Vagina (tissue), 2 donors: ENCODE measurements at regions not wholly inside any gene's neighbourhood (a gene's known extent, or its start where the extent isn't known, plus 50 kb on each side); places are given as distances from the start of the nearest gene placed in this dataset.

Source experiments
- POLR2A ChIP-seq, 2 donors: fragments of 450-650 bp; IDR thresholded peaks; one replicate each; pipeline ENCODE4 v1.6.1; 2017; ENCODE audit warnings: antibody characterized with exemption in 2 of 2, mild to moderate bottlenecking in 2 of 2, moderate library complexity in 2 of 2
- POLR2AphosphoS5 ChIP-seq, 2 donors: sonication (generic); formaldehyde crosslinking; IDR thresholded peaks; one replicate each; pipeline ENCODE4 v1.9.0; 2017; ENCODE audit warnings: antibody characterized with exemption in 2 of 2, mild to moderate bottlenecking in 2 of 2, low read depth in 1 of 2; ENCODE audit not compliant: insufficient read depth in 1 of 2
- TF ChIP-seq, protein P1 (sequence below), 3 experiments: fragments of 450-650 bp in 2 of 3; fragments of 200-600 bp in 1 of 3; sonication (generic) in 1 of 3; IDR thresholded peaks; one replicate each; pipeline ENCODE4 v1.5.1; 2017 to 2019; ENCODE audit warnings: antibody characterized with exemption in 3 of 3, mild to moderate bottlenecking in 2 of 3, moderate library complexity in 2 of 3

DNA sequence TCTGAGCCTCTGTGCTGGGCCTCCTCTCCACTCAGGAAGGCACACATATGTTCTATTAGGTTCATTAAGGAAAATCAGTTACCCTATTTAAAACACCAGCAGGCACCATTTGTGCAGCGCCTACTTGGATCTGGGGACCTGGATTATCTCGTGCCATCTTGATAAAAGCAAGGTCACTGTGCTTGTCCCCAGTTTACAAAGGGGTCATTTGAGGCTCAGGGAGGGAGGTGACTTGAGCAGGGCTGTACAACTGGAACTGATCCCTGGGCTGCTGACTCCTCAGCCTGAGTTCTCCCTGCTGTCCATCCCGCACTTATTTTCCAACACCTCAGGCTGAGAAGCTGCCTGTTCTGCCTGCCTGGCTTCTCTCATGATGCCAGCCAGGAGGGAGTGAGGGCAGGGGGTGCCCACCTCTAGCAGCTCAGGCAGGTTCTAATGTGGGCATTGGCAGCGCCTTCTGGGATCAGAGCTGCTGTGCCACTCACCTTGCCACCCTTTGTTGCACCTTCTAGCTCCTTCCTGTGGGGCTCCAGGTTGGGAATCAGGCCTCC, 120.3 kb downstream of the GLI2 start:
- TF ChIP-seq, protein P1, sequence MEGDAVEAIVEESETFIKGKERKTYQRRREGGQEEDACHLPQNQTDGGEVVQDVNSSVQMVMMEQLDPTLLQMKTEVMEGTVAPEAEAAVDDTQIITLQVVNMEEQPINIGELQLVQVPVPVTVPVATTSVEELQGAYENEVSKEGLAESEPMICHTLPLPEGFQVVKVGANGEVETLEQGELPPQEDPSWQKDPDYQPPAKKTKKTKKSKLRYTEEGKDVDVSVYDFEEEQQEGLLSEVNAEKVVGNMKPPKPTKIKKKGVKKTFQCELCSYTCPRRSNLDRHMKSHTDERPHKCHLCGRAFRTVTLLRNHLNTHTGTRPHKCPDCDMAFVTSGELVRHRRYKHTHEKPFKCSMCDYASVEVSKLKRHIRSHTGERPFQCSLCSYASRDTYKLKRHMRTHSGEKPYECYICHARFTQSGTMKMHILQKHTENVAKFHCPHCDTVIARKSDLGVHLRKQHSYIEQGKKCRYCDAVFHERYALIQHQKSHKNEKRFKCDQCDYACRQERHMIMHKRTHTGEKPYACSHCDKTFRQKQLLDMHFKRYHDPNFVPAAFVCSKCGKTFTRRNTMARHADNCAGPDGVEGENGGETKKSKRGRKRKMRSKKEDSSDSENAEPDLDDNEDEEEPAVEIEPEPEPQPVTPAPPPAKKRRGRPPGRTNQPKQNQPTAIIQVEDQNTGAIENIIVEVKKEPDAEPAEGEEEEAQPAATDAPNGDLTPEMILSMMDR (IDR thresholded peaks at IDR 0.05): no peak
- TF ChIP-seq POLR2A (IDR thresholded peaks at IDR 0.05) (no peak), POLR2AphosphoS5 (IDR thresholded peaks at IDR 0.05; ENCODE audit: insufficient read depth in 1 of 2, low read depth in 1 of 2) (no peak)
